GM19452 (cell line): ENCODE measurements at regions not wholly inside any gene's neighbourhood (a gene's known extent, or its start where the extent isn't known, plus 50 kb on each side); places are given as distances from the start of the nearest gene placed in this dataset.
A peak's percentile ranks its signal among the peaks of the same experiment; 100 is the strongest.
"Not testable (repeated sequence)": the region's sequence is repeated elsewhere in the genome, so short reads cannot be mapped to it uniquely, and the experiment has no call there.

Experiments used
- ATAC-seq: cut with Tn5 transposase; IDR thresholded peaks from one replicate; pipeline ENCODE4 v1.9.1; 2021; ENCODE audit not compliant: unreplicated experiment

- no peak for ATAC-seq
Measured at GRCh38 chr3:71994906-71995305, 210.0 kb upstream of the PROK2 start.

DNA sequence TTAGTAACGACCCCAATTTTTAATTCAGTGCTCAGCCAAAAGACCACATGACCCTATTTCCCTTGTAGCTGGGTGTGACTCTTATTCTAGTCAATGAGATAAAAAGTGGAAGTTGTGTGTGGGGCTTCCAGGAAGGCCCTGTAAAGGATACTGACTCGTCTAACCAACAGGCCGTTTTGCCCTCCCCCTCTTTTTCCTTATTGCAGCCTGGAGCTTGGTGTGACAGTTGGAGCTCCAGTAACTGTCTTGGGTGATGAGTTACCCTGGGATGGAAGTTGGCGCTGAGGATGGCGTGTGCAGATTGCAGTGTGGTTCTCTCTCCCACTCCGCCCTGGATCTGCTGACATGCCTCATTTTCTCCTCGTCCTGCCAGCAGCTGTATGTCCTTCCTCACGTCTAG lies 209.3 kb upstream of the PROK2 start:
- no peak for ATAC-seq

DNA sequence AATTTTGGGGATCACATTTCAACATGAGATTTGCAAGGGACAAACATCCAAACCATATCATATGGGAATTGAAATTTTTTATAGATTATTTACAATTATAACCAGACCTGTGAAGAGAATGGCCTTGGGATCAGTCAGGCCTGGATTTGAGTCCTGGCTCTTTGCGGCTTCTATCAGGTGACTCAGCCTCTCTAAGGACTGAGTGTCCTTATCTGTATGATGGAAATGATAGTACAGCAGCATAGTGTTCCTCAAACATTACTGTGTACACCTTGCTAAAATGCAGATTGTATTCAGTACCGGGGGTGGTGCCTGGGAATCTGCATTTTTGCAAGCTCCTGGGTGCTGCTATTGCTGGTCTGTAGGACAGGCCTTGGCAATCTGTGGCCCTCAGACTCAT lies 206.7 kb upstream of the PROK2 start:
- ATAC-seq: no peak

DNA sequence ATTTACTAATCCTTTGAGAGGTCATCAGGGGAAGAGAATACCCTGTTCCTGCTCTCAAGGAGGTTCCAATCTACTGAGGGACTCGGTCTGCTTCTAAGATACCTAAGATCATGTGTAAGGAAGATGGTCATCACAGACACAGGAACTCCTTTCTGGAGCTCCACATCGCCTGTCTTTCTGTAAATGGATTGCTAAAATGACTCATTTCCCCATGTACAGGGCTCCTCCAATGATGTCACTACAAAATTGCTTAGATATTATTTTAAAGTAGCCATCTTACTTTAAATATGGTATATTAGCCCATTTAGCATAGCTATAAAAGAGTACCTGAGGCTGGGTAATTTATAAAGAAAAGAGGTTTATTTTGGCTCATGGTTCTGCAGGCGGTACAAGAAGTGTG lies 206.1 kb upstream of the PROK2 start:
- no peak for ATAC-seq

DNA sequence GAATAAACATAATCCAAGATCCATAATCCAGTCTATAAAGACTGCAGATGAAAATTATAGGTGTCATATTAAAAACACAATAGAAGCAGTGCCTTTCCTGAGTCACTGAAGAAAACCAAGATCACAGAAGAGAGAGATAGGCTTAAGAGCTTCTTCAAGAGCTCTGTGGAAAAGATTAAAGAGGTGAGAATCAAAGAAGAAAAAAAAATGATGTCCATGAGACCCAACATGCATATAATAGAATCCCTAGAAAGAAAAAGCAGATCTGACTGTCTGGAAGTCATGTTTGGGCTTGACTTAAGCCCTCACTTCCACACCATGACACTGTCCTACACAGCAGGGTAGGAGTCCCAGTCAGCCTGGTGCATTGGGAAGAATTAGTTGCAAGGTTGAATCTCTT lies 205.6 kb upstream of the PROK2 start:
- ATAC-seq: no peak

GRCh38 chr3:71989165-71989564 lies 204.2 kb upstream of the PROK2 start:
- ATAC-seq: no peak

- ATAC-seq: no peak
Measured at GRCh38 chr3:71987828-71988227, 202.9 kb upstream of the PROK2 start.

DNA sequence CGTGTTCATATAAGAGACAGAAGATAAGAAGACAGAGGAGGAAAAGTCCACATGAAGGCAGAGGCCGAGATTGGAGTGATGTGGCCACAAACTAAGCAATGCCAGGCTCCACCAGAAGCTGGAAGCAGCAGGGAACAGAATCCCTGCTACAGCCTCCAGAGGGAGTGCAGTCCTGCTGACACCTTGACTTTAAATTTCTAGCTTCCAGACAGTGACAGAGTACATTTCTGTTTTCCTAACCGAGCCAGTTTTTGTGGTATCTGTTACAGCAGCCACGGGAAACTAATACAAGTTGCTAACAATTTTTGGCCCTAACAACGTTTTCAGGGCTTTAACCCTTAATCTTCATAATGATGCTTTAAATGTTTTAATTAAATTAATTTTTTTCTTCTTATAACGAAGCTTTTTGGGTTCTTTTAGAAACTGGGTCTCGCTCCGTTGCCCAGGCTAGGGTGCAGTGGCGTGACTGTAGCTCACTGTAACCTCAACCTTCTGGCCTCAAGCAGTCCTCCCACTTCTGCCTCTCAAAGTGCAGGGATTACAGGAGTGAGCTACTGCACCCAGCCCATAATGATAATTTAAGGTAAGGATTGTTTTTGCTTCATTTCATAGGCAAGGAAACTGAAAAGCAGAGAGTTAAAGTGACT lies 202.3 kb upstream of the PROK2 start:
- no peak for ATAC-seq

- ATAC-seq: no peak
Measured at GRCh38 chr3:71986606-71987005, 201.7 kb upstream of the PROK2 start.

GRCh38 chr3:71984843-71985613 lies 200.1 kb upstream of the PROK2 start:
- ATAC-seq: peak; percentile 90

DNA sequence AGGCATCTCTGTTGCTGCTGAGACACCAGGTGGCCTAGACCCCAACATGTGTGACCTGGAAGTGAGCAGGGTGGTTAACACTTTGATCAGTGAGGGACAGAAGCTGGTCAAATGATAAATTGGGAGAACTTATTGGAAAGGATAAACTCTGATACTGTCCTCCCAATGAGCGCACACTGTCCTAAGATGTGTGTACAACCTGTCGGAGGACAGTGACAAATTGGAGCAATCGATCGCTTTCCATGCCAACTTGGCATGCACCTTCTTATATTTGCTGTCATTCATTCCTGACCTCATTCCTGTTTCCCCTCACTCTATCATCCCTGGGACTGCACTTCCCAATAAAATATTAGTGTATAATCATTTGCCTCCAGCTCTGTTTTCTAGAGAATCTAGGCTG lies 198.7 kb upstream of the PROK2 start:
- no peak for ATAC-seq

DNA sequence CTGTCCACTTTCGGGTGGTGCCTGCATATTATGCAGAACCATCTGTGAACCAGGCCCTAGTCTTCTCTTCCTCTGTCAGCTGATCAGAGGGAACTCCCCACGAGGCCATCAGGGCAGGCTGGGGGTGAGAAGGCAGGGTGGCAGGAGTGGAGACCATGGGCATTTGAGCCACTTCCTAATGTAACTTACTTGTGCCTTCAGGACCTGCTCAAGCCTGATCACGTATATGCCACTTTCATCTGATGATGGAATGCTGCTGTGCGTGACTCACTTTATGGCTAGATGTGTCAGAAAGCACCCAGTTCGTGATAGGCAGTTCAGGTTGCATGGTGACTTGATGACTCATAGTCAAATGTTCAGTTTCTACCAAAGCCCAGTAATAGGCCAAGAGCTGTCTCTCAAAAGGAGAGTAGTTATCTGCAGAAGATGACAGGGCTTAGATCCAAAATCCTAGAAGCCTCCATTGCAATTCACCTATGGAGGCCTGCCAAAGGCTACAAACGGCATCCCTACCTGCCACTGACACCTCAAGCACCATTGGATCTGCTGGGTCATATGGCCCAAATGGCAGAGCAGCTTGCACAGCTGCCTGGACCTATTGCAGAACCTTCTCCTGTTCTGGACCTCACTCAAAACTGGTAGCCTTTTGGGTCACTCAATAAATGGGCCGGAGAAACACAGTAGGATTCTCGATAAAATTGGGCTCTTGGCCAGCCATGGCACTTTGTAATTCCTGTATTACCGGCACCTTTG lies 197.7 kb upstream of the PROK2 start:
- ATAC-seq: not testable (repeated sequence)

- no peak for ATAC-seq
Measured at GRCh38 chr3:71979175-71979574, 194.2 kb upstream of the PROK2 start.

GRCh38 chr3:71978150-71978721 lies 193.3 kb upstream of the PROK2 start:
- peak; percentile 89 for ATAC-seq

- no peak for ATAC-seq
Measured at GRCh38 chr3:71977525-71977924, 192.6 kb upstream of the PROK2 start.

GRCh38 chr3:71975573-71975972 lies 190.6 kb upstream of the PROK2 start:
- ATAC-seq: no peak

GRCh38 chr3:71974786-71975185 lies 189.8 kb upstream of the PROK2 start:
- ATAC-seq: no peak

DNA sequence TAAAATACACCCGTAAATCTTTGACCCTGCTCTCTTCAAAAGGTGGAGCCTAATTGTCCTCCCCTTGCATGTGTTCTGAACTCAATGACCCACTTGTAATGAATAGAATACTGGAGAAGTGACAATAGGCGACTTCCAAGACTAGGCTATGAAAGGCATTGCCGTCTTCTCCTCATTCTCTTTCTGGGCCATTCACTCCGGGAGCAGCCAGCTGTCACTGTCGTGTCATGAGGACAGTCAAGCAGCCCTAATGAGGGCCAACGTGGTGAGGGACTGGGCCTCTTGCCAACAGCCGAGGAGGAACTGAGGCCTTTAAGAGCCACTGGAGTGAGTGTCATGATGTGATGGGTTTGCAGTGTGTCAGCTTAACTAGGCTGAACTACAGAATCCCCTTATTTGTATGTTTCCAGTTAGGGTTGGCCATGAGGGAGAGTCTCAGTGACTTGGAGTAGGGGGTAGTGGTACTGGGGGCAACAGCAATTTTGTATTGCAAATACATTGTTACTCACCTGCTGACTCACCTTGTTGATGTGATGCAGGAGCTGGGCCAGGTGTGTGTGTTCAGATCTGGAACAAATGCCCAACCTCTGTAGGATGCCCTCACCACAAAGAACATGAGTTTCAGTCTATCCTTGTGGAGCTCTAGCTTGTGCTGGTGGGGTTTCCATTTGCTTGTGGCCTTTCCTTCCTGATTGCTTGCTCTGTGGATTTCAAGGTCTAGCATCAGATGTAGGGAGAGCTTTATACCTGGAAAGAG lies 188.5 kb upstream of the PROK2 start:
- ATAC-seq: no peak

GRCh38 chr3:71972031-71972430 lies 187.1 kb upstream of the PROK2 start:
- ATAC-seq: no peak

GRCh38 chr3:71968544-71968943 lies 183.6 kb upstream of the PROK2 start:
- ATAC-seq: no peak

GRCh38 chr3:71966185-71966584 lies 181.2 kb upstream of the PROK2 start:
- no peak for ATAC-seq
